Islet precursor cell (in vitro differentiated cells): ENCODE measurements at regions not wholly inside any gene's neighbourhood (a gene's known extent, or its start where the extent isn't known, plus 50 kb on each side); places are given as distances from the start of the nearest gene placed in this dataset.

Experiments used
- DNase-seq: peaks from one replicate; pipeline ENCODE4 v3.0.0-alpha.2; 2018

DNA sequence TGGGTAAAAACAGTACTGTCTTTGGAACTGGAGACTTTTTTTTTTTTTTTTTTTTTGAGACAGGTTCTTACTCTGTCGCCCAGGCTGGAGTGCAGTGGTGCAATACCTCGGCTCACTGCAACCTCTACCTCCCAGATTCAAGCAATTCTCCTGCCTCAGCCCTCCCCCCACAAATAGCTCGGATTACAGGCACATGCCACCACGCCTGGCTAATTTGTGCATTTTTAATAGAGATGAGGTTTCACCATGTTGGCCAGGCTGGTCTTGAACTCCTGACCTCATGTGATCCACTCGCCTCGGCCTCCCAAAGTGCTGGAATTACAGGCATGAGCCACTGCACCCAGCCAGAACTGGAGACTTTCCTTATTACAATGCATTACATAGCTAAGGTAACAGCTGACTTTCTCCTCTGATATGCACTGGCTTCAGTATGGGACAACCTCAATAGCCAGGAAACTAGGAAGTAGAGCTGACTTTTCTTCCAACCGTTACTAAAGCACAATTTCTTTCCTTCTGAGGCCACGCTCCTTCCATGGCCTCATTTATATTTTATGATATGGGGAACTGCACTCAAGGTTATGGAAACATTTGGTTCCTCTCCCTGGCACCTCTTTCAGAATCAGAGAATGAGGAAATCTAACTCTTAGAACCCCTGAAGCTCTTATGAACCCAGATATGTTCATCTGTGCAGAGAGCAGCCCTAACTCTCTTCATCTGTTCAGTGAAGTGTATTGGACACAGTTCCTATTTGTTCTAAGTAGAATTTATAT is 53.5 kb upstream of the FAM9B start:
- DNase-seq, result no peak

DNA sequence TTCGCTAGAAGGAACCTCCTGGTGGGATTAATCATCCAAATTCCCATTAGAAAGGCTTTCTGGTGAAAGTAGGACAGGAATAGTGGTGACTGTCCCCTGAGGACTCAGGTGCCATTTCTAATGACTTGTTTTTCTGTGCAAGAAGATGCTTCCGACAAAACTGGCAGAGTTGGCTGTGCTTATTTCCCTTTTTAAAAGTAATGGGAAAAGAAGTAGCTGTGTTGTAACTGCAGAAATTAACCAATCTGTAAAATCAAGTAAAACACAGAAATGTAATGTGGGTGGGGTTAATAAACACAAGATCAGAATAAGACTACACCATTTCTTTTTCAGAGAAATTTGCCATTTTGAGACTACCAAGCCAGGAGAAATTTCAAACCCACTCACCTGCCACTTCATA is 55.0 kb upstream of the FAM9B start:
- DNase-seq, result no peak

DNA sequence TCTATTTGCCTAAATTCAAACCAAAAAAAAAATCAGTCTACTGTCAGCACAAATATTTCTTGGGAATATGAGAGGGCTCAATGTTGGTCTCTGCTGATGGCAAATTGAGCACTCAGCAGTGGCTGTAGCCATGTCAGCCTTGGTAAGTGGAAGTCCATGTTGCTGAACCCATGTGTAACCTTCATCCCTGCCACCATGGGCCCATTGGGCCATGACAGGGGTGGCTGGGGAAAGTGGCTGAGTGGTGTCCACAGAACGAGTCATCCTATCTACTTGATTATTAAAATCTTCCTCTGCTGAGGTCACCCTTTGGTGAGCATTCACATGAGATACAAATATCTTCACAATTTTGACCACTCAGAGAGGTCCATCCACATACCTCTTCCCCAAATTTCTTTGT is 56.8 kb upstream of the FAM9B start:
- DNase-seq, result no peak

DNA sequence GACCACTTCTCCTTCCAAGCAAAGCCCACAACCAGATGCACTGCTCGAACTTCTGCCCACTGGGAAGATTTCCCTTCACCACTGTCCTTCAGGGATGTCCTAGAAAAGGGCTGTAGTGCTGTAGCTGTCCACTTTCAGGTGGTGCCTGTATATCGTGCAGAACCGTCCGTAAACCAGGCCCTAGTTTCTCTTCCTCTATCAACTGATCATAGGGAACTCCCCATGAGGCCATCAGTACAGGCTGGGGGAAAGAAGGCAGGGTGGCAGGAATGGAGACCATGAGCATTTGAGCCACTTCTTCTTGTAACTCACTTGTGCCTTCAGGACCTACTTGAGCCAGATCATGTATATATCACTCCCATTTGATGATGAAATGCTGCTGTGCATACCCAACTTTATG is 57.3 kb upstream of the FAM9B start:
- no peak for DNase-seq

DNA sequence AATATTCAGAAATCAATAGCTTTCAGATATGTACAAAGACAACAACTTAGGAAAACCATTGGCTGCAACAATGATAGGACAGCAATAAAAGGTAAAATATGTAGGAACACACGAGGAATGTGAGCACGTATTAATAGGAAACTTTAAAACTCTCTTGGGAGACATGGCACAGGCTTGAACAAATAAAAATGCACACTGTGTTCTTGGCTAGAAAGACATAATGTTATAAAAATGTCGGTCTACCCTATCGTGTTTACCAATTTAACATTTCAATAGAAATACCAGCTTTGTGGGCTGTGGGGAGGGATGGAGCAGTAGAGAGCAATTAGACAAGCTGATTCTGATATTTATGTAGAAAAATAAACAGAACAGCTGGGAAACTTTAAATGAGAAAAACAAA is 69.0 kb upstream of the FAM9B start:
- DNase-seq, result no peak

DNA sequence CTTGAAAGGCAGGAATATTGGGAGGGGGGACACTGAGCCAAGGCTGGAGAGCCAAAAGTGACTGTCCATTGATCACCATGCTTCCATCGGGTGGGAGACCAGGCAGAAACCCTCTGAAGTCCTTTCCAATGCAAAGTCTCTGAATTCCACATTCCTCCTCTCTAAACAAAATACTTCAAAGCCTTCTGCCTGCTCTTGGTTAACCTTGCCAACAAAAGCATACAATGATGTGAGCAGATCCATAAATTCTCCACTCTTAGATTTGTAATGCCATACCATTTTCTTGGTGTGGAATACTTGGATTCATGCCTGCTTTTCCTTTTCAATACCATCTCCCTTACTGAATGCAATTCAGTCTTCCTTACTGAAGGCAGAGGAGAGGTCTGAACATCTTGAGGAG is 74.1 kb upstream of the FAM9B start:
- DNase-seq, result no peak

DNA sequence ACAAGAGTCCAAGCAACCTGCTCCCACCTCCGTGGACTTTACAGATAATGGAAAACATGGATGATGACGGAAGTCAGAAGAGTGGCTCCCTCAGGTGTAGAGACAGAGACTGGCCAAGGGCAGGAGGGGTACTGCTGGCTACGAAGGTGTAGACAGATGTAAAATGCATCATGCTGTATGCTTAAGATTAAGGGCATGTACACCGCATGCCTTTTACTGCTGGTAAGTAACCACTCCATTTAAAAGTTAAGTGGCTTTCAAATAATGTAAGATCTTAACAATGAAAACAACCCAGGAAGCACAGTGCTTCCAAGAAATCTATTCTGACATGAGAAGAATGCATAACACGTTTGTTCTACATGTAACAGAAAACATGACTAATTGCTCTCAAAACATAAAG is 76.9 kb upstream of the FAM9B start:
- no peak for DNase-seq

DNA sequence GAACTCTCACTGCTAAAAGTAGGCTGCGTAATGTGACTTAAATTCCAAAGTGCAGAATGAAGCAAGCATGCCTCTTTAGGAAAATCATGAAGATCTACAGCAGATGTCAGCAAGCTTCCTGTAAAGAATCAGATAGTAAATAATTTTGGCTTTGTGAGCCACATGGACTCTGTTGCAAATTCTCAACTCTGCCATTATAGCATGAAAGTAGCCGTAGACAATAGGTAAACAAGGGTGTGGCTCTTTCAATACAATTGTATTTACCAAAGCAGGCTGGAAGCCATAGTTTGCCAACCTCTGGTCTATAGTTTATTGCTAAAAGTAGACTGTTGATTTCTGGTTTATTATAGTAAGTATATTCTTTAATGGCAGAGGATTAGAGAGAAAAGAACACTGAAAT is 80.3 kb upstream of the FAM9B start:
- no peak for DNase-seq

DNA sequence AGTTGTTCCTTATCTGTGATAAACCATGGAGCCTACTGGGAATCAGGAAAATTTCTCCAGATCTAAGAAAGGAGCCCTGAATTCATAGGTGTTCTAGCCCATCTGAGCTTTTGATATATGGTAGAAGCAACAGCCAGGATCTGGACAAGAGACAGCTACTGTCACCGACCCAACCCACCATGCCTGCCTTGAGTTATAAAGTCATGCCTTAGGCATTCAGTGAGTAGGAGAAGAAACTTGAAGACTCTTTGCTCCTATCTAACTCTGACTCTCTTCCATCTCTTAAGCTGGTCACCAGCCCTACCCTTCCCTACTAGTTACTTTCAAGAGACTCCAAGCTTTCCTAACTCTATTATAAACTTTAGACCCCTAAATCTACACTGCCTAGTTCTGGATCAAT is 83.9 kb upstream of the FAM9B start:
- DNase-seq, result no peak

DNA sequence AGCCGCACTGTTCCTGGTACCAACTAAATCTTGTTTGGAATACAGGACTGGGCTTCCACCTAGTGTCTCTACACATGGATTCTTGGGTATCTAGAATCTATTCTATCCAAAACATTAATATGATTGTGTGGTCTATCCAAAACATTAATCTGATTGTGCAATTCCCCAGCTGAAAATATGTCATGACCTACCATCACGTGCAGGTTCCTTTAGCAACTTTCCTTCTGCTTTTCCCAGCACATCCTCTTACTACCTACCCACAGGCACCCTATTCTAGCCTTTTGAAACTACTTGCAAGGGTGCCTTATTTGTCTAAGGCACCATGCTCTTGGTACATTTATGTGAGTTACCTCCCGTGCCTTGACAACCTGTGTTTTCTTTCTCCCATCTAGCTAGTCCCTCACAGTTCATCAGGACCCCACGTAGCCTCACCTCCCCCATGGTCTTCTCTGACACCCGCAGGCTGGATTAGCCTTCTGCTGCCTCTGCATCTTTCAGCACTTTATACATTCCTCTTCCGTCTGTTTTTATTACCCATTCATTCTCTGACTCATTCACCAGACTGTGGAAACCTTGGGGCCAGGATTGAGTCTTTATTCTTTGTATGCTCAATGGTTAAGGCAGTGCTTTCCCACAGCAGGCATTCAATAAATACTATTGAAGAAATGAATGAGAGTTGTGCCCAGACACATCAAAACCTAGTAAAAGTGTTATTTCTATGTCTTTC is 88.8 kb upstream of the FAM9B start:
- DNase-seq, result no peak

DNA sequence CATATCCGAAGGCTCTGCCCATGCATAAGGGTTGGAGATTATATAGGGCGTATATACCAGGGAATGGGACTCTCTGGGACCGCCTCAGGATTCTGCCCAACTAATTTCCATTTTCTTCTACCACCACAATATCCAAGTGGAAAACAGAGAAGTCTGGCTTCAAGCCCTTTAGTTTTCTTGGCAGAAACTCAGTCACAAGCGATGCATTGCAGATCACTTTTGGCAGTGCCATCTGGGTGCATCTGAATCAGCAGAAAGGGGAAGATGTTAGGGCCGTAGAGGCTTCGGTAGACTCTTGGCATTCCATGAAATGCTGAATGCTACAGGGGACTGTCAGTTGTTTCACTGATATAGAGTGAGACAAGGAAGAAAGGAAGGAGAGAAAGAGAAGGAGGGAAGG is 94.1 kb upstream of the FAM9B start:
- no peak for DNase-seq

DNA sequence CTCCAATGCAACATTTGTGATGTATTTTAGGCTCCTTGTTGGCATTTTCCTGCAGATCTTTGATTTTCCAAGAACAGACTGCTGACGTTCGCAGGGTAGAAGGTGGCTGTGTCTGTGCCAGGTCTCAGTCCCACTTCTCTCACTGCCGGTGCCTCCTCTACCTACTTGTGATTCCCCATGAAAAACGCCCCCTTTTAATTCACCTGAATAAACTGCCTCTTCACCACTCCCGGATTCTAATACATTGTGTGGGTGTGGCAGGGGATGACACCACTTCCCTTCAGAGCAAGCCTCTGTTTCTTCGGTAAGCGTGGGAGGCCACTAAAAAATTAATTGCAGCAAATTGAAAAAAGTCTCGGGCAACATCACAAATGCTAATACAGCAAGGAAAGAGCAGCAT is 96.1 kb upstream of the FAM9B start:
- DNase-seq, result no peak

DNA sequence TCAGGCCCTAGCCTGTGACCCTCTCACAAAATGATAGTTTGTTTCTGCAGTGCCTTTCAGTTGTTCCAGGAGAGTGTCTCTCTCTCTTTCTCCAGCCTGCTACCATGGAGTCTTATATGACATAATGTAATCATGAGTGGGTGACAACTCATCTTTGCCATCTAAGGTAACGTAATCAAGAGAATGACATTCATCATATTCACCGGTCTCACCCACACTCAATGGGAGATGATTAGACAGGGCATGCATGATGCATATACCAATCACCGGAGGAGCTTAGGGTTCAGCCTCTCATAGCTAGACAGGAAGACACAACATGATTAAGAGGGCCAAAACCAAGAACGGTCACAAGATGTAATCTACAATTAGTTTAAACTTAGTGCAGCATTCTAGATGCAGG is 97.1 kb upstream of the FAM9B start:
- no peak for DNase-seq

DNA sequence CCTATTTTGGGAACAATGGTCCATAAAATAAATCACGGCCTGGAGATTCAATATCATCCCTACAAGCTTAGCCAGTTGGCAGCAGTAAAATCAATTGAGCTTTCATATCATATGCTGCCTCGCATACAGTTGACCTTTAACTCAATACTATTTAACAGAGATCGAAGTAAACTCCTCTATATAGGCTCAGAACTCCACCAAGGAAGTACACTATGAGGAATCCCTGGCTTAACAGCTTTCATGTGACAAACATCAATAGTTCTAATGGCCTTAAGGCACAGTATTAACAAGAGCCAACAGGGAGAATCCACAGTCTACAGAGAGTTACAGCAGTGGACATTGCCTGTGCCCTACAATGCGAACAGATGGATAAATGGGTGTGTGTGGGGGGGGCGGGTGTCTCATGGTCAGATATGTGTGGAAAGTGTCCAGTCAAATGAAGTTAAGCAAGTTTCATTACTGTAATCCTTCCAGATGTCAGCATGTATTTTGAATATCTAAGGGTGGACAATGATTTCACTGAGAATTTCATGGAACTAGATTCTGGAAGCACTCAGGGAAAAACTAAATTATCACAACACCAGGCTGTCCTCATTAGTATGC is 98.2 kb upstream of the FAM9B start:
- no peak for DNase-seq

DNA sequence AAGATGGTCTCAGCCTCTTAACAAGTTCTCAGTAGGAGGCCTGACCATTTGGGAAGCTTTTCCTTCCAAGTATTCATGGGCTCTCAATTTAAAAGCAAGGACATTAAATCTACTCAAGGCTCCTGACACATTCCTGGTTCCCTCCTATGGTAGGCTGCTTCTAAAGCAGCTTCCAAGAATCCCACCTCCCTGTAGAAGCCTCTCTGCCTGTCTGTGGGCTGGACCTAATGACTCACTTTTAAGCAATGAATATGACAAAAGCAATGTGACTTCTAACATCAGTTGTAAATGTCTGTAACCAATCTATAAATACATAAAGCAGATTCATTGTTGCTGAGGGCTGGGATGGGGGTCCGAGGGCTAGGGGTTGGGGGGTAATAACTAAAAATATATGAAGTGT is 99.5 kb upstream of the FAM9B start:
- no peak for DNase-seq

DNA sequence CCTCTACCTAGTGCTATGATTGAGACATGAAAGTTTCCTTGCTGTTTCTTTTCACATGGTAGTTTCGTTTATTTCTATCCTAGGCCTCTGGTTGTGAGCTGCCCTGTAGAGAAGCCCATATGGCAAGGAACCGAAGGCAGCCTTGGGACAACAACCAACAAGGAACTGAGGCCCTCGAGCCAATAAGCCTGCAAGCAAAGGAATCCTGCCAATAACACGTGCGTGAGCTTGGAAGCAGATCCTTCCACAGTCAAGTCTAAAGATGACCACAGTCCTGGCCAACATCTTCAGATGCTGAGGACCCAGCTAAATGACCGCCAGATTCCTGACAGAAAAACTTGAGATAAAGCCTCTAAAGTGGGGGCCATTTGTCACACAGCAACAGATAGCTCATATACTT is 100.4 kb upstream of the FAM9B start:
- no peak for DNase-seq

DNA sequence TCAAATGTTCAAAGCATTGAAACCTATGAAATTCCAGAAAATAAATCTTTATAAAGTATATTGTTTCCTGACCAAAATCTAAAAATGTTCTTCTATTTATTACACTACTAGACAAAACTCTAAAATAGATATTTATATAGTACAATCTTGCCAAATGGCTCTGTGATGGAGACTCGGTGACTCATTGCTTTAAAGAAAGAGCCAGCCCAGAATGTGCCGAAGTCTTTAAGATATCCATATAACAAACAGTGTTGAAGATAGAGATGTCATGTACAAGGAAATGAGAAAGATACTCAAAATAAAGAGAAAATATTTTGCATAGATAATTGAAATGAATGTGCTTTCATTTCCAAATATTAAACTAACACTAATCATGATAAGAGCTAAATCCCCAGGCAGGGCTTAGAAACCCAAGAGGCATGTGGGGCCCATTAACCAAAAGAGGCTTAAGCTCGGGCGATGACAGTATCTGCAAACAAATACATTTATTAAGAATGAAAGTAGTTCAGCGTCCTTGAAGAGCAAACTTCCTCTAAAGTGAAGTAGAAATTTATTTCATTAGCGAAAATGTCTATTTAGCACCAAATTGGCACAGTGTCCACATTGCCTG is 102.1 kb upstream of the FAM9B start:
- DNase-seq, result no peak

DNA sequence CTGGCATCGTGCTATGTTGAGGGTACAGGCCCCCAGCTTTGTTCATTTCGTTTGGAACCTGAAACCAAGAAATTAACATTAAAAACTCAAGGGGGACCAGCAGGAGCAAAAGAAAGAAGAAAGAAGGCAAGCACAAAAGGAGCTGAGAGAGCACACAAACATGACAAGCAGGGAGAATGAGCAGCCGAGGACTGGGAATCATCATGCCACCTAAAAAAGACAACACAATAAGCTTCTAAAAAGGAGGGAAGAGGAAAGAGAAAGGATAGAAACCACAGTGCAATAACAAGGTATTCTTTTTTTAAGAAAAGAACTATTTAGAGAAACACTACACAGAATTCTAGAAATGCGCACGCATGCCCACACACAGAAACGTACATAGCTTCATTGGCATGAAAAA is 103.2 kb upstream of the FAM9B start:
- no peak for DNase-seq

DNA sequence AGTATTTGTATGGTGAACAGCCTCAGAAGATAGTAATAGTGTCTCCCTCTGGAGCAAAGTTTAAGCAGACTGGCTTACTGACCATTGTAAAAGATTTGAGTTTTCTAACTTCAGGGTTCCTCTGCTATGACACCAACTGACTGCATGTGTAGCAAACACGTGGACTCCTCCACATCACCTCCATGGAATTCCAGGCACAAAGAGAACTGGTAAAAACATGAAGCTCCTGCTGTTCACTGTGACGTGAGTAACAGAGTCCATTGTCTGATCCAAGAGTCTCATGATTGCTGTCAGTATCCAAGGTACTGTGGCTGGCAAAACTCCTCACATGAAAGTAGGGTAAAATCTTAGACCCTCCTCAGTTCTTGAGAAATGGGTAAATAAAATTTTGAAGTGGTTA is 107.6 kb upstream of the FAM9B start:
- DNase-seq, result no peak

DNA sequence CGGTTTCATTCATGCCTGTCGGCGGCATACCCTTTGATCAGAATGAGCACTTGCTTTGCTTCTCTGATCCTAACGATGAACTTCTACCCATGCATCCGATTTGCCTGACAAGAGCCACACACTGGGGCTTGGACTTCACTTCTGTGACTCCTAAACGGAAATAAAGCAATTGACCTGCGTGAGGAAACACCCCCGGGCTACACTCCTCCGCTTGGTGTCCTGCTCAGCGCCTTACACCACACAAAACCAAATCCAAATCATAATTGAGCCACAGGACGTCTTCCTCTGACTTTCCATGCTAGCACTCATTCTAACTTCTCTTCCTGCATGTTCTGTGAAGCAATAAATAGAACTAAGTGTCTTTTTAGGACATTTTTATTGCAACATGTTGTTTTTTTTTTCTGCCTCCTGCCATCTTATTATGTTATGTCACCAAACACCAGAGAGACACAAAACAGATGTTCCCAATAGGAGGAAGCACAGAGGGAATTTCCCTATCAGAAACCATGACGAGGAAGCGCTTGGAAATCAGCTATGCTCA is 110.8 kb upstream of the FAM9B start:
- DNase-seq, result no peak

DNA sequence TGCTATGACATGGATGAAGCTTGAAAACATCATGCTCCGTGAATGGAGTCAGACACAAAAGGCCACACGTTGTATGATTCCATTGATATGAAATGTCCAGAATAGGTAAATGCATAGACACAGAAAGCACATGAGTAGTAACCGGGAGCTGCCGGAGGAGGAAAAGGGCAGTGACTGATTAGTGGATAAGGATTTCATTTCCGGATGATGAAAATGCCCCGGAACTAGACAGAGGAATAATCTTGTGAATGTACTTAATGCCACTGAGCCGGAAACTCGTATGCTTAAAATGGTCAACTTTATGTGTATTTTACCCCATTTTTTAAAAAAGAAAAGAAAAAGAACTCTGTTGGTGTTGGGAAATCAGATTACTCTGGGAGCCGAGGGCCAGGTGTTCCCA is 112.7 kb upstream of the FAM9B start:
- DNase-seq, result no peak

DNA sequence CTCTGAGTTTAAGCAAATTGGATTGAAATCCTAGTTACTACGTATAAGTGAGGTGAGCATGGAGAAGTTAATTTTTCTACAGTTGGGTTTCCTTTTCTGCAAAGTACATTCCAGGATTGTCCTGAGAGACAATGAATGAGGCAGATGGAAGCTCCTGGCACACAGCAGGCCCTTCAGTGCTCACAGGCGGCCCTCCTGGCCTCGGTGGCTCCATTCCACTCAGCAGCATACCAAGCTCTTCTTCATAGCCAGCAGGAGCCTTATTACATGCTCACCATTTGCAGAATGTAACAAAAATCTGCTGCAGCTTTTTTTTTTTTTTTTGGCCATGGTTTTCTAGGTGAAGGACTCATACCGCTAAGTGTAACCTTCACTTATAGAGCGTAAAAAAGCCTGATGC is 113.2 kb upstream of the FAM9B start:
- DNase-seq, result no peak

DNA sequence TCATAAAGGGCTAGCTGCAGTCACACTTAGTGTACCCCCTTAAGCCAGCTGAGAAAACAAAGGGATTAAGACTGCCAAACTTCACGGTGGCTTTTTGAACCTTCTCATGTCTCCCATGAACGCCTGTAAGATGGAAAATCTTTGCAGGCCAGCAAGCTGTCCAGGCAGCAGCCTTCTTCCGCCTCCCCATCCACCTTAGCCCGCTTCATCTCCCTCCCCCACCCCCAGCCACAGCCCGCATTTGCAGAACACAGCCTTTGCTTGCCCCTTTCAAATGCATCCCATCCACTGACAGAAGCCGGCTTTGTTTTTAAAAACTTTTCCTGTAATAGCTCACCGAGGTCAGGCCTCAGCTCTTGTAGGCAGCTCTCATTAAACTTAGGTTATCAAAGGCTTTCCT is 113.8 kb upstream of the FAM9B start:
- DNase-seq, result peak; percentile 57
